ENCODE measurements at regions not wholly inside any gene's neighbourhood (a gene's known extent, or its start where the extent isn't known, plus 50 kb on each side); places are given as distances from the start of the nearest gene placed in this dataset.

- Histone ChIP-seq H3K79me1 (ENCODE audit: low read length) (peaks cover 3% of the 10 kb centered on the region), H4K8ac (ENCODE audit: low read depth, low read length) (no peak overlapping the region), H3K23ac (ENCODE audit: low read length) (no peak overlapping the region), H2AK5ac (ENCODE audit: low read length) (no peak overlapping the region), H3K9ac (ENCODE audit: low read length) (no peak overlapping the region), H3K4ac (ENCODE audit: low read depth, low read length) (no peak overlapping the region), H3K79me2 (ENCODE audit: control insufficient read depth, insufficient read depth, low read length, poor library complexity) (no peaks in the 10 kb centered on the region), H3K4me3 (ENCODE audit: low read depth, low read length) (no peak overlapping the region), H4K91ac (ENCODE audit: low read depth, low read length) (no peak overlapping the region), H3K14ac (ENCODE audit: low read length) (no peak overlapping the region), H4K12ac (ENCODE audit: low read depth, low read length) (no peak overlapping the region), H2BK120ac (ENCODE audit: insufficient read depth, low read length, poor library complexity) (no peak overlapping the region), H3K9me3 (ENCODE audit: insufficient read depth, low read depth, low read length) (no peaks in the 10 kb centered on the region), H2BK12ac (ENCODE audit: low read length) (no peak overlapping the region), H3K4me1 (ENCODE audit: control insufficient read depth in 1 of 2, insufficient read depth in 2 of 2, low read length in 2 of 2) (peaks cover 0 to 12% of the 10 kb centered on the region in 2 experiments), H2AFZ (ENCODE audit: insufficient read depth, low read length, poor library complexity) (no peak overlapping the region), H2BK5ac (ENCODE audit: low read depth, low read length, poor library complexity) (no peak overlapping the region), H3K36me3 (ENCODE audit: control insufficient read depth in 1 of 2, insufficient read depth in 2 of 2, low read length in 2 of 2) (no peaks in the 10 kb centered on the region), H3K18ac (ENCODE audit: low read length) (no peak overlapping the region), H3K27ac (ENCODE audit: low read depth, low read length) (no peak overlapping the region), H3K27me3 (ENCODE audit: insufficient read depth, low read length) (no peaks in the 10 kb centered on the region), H3K4me2 (ENCODE audit: low read length) (peak overlapping the region; percentile 31)
- peak; percentile 82 to 84 for DNase-seq
- no CpG with 5 or more reads among the region's 4 CpGs for WGBS (ENCODE audit: extremely low coverage, insufficient coverage, insufficient read length)
Measured at GRCh38 chr16:48053418-48053745, 102.4 kb downstream of the ABCC12 start.

- no peaks in the 10 kb centered on the region for H3K79me2 ChIP-seq (ENCODE audit: control insufficient read depth, insufficient read depth, low read length, poor library complexity)
- H3K79me1 ChIP-seq (ENCODE audit: low read length): peaks cover 3% of the 10 kb centered on the region
- H3K27me3 ChIP-seq (ENCODE audit: insufficient read depth, low read length): no peaks in the 10 kb centered on the region
- no peak overlapping the region for H3K14ac ChIP-seq (ENCODE audit: low read length)
- no peak overlapping the region for H3K9ac ChIP-seq (ENCODE audit: low read length)
- no peaks in the 10 kb centered on the region for H3K36me3 ChIP-seq (ENCODE audit: control insufficient read depth in 1 of 2, insufficient read depth in 2 of 2, low read length in 2 of 2)
- no peak overlapping the region for H2BK5ac ChIP-seq (ENCODE audit: low read depth, low read length, poor library complexity)
- no peak overlapping the region for H3K4me3 ChIP-seq (ENCODE audit: low read depth, low read length)
- no peak overlapping the region for H2AK5ac ChIP-seq (ENCODE audit: low read length)
- H3K23ac ChIP-seq (ENCODE audit: low read length): no peak overlapping the region
- no peak overlapping the region for H2BK12ac ChIP-seq (ENCODE audit: low read length)
- no peak overlapping the region for H4K12ac ChIP-seq (ENCODE audit: low read depth, low read length)
- no peak overlapping the region for H4K8ac ChIP-seq (ENCODE audit: low read depth, low read length)
- DNase-seq: no peak
- no peak overlapping the region for H2BK120ac ChIP-seq (ENCODE audit: insufficient read depth, low read length, poor library complexity)
- no peaks in the 10 kb centered on the region for H3K9me3 ChIP-seq (ENCODE audit: insufficient read depth, low read depth, low read length)
- 100% methylated on average over 1 of the region's 5 CpGs for WGBS (ENCODE audit: extremely low coverage, insufficient coverage, insufficient read length)
- H4K91ac ChIP-seq (ENCODE audit: low read depth, low read length): no peak overlapping the region
- no peak overlapping the region for H2AFZ ChIP-seq (ENCODE audit: insufficient read depth, low read length, poor library complexity)
- peak overlapping the region; percentile 31 for H3K4me2 ChIP-seq (ENCODE audit: low read length)
- no peak overlapping the region for H3K27ac ChIP-seq (ENCODE audit: low read depth, low read length)
- H3K18ac ChIP-seq (ENCODE audit: low read length): no peak overlapping the region
- H3K4ac ChIP-seq (ENCODE audit: low read depth, low read length): no peak overlapping the region
- H3K4me1 ChIP-seq (ENCODE audit: control insufficient read depth in 1 of 2, insufficient read depth in 2 of 2, low read length in 2 of 2): peaks cover 0 to 12% of the 10 kb centered on the region in 2 experiments
Measured at GRCh38 chr16:48052731-48053417, 102.9 kb downstream of the ABCC12 start.

GRCh38 chr16:48050871-48051270 lies 104.9 kb downstream of the ABCC12 start:
- Histone ChIP-seq H3K4me1 (ENCODE audit: control insufficient read depth in 1 of 2, insufficient read depth in 2 of 2, low read length in 2 of 2) (peaks cover 0 to 12% of the 10 kb centered on the region in 2 experiments), H3K27me3 (ENCODE audit: insufficient read depth, low read length) (no peaks in the 10 kb centered on the region), H3K4me3 (ENCODE audit: low read depth, low read length) (no peak overlapping the region), H3K4ac (ENCODE audit: low read depth, low read length) (no peak overlapping the region), H2BK12ac (ENCODE audit: low read length) (no peak overlapping the region), H3K14ac (ENCODE audit: low read length) (no peak overlapping the region), H3K9me3 (ENCODE audit: insufficient read depth, low read depth, low read length) (no peaks in the 10 kb centered on the region), H2AK5ac (ENCODE audit: low read length) (no peak overlapping the region), H3K27ac (ENCODE audit: low read depth, low read length) (no peak overlapping the region), H4K8ac (ENCODE audit: low read depth, low read length) (no peak overlapping the region), H3K4me2 (ENCODE audit: low read length) (no peak overlapping the region), H3K9ac (ENCODE audit: low read length) (no peak overlapping the region), H3K36me3 (ENCODE audit: control insufficient read depth in 1 of 2, insufficient read depth in 2 of 2, low read length in 2 of 2) (no peaks in the 10 kb centered on the region), H3K79me2 (ENCODE audit: control insufficient read depth, insufficient read depth, low read length, poor library complexity) (no peaks in the 10 kb centered on the region), H4K12ac (ENCODE audit: low read depth, low read length) (no peak overlapping the region), H2AFZ (ENCODE audit: insufficient read depth, low read length, poor library complexity) (no peak overlapping the region), H2BK5ac (ENCODE audit: low read depth, low read length, poor library complexity) (no peak overlapping the region), H4K91ac (ENCODE audit: low read depth, low read length) (peak overlapping the region; percentile 4), H3K79me1 (ENCODE audit: low read length) (peaks cover 3% of the 10 kb centered on the region), H2BK120ac (ENCODE audit: insufficient read depth, low read length, poor library complexity) (no peak overlapping the region), H3K18ac (ENCODE audit: low read length) (no peak overlapping the region), H3K23ac (ENCODE audit: low read length) (no peak overlapping the region)
- DNase-seq: no peak
- WGBS (ENCODE audit: extremely low coverage, insufficient coverage, insufficient read length): no CpG with 5 or more reads among the region's 2 CpGs

- peaks cover 3% of the 10 kb centered on the region for H3K79me1 ChIP-seq (ENCODE audit: low read length)
- H3K4me3 ChIP-seq (ENCODE audit: low read depth, low read length): no peak overlapping the region
- H3K79me2 ChIP-seq (ENCODE audit: control insufficient read depth, insufficient read depth, low read length, poor library complexity): no peaks in the 10 kb centered on the region
- H3K27me3 ChIP-seq (ENCODE audit: insufficient read depth, low read length): no peaks in the 10 kb centered on the region
- peaks cover 0 to 12% of the 10 kb centered on the region in 2 experiments for H3K4me1 ChIP-seq (ENCODE audit: control insufficient read depth in 1 of 2, insufficient read depth in 2 of 2, low read length in 2 of 2)
- H2AFZ ChIP-seq (ENCODE audit: insufficient read depth, low read length, poor library complexity): no peak overlapping the region
- no peak overlapping the region for H2BK120ac ChIP-seq (ENCODE audit: insufficient read depth, low read length, poor library complexity)
- no peaks in the 10 kb centered on the region for H3K36me3 ChIP-seq (ENCODE audit: control insufficient read depth in 1 of 2, insufficient read depth in 2 of 2, low read length in 2 of 2)
- WGBS (ENCODE audit: extremely low coverage, insufficient coverage, insufficient read length): no CpG with 5 or more reads among the region's 3 CpGs
- DNase-seq: no peak
- no peak overlapping the region for H2BK5ac ChIP-seq (ENCODE audit: low read depth, low read length, poor library complexity)
- no peaks in the 10 kb centered on the region for H3K9me3 ChIP-seq (ENCODE audit: insufficient read depth, low read depth, low read length)
- no peak overlapping the region for H2BK12ac ChIP-seq (ENCODE audit: low read length)
- H3K4ac ChIP-seq (ENCODE audit: low read depth, low read length): no peak overlapping the region
- no peak overlapping the region for H3K14ac ChIP-seq (ENCODE audit: low read length)
- no peak overlapping the region for H4K12ac ChIP-seq (ENCODE audit: low read depth, low read length)
- no peak overlapping the region for H3K9ac ChIP-seq (ENCODE audit: low read length)
- H4K91ac ChIP-seq (ENCODE audit: low read depth, low read length): no peak overlapping the region
- no peak overlapping the region for H3K18ac ChIP-seq (ENCODE audit: low read length)
- no peak overlapping the region for H3K23ac ChIP-seq (ENCODE audit: low read length)
- H4K8ac ChIP-seq (ENCODE audit: low read depth, low read length): no peak overlapping the region
- H3K4me2 ChIP-seq (ENCODE audit: low read length): no peak overlapping the region
- no peak overlapping the region for H2AK5ac ChIP-seq (ENCODE audit: low read length)
- H3K27ac ChIP-seq (ENCODE audit: low read depth, low read length): no peak overlapping the region
Measured at GRCh38 chr16:48049847-48050246, 105.9 kb downstream of the ABCC12 start.

Data from trophoblast cell (in vitro differentiated cells and primary cell).